HG03066 (cell line): ENCODE measurements at regions not wholly inside any gene's neighbourhood (a gene's known extent, or its start where the extent isn't known, plus 50 kb on each side); places are given as distances from the start of the nearest gene placed in this dataset.

Source experiments
- ATAC-seq: cut with Tn5 transposase; IDR thresholded peaks from one replicate; pipeline ENCODE4 v1.9.1; 2021; ENCODE audit warnings: low read depth; ENCODE audit not compliant: unreplicated experiment

- no peak for ATAC-seq
These were observed 302.1 kb downstream of the MAP2K6 start for GRCh38 chr17:69716556-69716955.

DNA sequence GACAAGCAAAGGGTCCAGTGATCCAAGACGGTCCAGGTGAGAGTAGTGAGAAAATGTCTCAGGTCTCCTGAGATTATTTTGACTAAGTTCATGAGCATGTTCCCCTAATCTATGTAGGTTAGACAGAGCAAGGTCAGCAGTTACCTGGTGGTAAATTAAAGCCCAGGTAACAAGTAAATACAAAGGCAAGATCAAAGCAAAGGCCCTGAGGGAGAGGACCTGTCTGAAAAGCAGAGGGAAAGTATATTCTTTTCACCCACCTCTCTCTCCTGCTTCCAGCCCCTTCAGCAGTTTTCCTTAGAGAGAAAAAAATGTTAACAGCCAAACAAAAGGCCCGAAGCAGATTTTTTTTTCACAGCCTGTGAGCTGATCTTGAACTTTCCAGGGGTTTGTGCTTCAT, 302.7 kb downstream of the MAP2K6 start:
- no peak for ATAC-seq

DNA sequence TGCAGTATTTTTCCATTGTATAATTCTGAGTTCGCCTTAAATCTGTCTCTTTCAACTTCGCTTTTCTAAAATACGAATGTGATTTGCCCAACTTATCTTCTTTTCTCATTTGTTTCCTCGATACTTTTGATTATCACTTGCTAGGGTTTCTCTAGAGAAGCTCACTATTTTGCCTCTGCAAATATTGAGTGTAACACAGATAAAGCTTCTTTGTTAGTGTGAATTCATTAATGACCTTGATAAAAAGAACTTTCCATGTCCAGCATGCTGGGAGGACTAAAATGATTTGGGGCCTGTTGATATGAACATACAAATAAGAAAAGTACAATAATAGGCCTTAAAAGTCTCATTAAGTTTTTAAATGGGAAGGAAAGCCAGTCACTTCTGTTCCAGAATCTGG, 303.3 kb downstream of the MAP2K6 start:
- no peak for ATAC-seq

DNA sequence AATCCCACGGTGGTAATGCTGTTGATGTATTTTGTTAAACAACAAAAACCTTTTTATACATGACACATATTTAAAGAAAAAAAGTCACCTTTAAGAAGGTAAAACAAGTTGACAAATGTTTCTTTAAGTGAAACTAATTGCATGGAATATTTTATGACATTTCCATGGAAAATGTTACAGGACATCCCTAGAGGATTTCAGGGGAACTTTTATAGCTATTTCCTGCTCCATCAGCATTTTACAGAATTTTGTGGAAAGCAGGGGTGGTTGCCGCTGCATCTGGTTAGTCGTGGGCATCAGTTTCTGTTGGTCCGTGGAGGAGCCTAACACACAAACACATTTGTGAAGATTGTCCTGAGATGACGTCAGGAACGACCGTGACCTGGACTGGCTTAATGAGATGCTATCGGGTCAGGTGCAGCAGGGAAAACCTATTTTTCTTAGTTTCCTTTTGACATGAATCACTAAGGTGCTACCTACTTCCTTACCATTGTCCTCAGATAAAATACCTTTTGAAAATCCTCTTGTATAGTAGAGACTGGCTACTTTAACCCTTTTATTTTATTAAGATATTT, 305.1 kb downstream of the MAP2K6 start:
- ATAC-seq: no peak

DNA sequence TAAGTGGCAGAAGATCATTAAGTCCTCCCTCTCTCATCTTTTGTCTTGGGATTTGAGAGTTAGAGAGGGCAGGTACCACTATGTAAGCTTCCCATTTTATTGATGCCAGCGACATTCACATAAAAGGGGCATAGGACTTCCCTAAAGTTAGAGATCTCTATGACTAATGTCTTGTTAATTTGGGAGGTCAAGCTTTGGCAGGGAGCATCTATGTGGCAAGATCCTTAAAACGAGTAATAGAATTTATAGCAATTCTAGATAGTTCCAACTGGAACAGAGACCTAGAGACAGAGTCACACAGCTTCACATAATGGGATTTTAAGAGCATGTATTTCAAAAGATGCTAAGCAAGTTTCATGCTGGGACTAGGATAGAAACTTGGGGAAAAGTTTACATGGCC, 308.0 kb downstream of the MAP2K6 start:
- no peak for ATAC-seq

- no peak for ATAC-seq
These were observed 308.8 kb downstream of the MAP2K6 start for GRCh38 chr17:69723316-69723715.

DNA sequence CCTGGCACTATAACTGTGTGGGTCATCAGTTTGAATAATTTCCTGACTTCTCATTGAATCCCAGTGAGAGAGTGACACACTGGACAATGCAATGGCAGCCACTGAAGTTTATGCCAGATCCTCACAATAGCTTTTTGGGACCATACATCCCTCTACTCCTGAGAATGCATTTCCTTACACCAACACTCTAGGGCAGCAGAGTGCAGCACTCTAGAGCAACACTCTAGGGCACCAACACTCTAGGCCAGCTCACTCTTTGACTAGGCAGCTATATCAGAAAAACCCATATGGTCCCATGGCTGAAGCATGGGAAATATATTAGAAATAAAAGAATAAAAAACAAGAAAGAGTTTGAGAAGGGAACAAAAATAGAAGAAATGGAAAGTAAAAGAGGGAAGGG, 309.2 kb downstream of the MAP2K6 start:
- no peak for ATAC-seq

GRCh38 chr17:69724238-69724637, 309.7 kb downstream of the MAP2K6 start:
- no peak for ATAC-seq

GRCh38 chr17:69725146-69725545, 310.6 kb downstream of the MAP2K6 start:
- ATAC-seq: no peak

- ATAC-seq: no peak
These were observed 314.3 kb downstream of the MAP2K6 start for GRCh38 chr17:69728816-69729215.

DNA sequence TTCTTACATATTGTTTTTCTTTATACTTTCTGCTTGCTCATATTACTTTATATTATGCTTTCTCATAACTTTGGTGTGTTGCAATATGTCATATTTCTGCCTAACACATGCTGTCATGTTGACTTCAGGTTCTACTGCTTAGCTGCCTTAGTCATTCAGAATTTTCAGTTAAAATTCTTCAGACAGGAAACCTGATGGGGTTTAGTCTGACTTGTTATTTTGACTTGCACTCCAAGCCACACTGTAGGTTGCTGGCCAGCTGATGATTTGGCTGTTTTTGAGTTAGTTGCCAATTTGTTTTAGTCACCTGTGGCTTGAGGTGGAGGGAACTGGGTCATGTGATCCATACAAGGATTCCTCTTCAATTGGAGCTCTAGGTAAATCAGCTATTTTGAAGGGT, 315.4 kb downstream of the MAP2K6 start:
- ATAC-seq: no peak

- ATAC-seq: no peak
These were observed 317.9 kb downstream of the MAP2K6 start for GRCh38 chr17:69732272-69732918.

DNA sequence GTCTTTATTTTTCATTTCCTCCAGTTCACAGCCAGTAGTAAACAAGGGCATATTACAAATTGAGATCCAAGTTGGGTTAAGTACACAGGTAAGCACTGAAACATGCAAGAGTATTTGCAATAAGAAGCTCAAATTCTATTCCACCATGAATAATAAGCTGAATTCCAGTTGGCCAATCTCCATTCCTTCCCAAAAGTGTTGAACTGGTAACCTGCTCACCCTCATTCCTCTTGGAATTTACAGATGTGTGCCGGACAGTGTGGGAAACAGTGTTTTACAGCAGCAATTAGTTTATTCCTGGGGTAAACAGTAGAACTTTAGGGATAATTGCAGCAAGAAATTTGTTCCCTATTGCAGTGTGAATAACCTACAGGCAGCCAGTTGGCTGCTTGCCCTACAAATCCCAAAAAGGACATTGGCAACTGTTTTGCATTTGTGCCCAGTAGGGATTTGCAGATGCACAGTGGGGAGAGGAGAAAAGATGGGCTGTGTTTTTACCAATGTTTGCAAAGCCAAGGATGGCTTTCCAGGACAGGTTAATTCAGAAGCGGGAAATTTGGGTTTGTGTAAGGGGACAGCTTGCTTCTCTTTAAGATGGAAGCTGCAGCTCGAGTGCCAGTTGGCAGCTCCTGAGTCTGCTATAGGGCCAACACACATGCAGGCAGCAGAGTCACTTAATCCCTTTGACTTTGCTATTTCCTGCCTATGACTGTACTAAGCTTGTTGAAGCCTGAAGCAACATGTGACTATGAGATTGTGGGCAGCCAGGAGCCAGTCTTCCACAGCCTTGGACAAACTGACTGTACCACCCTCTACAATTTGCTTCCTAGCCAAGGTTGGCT, 318.9 kb downstream of the MAP2K6 start:
- ATAC-seq: no peak

- no peak for ATAC-seq
These were observed 320.2 kb downstream of the MAP2K6 start for GRCh38 chr17:69734656-69735055.

DNA sequence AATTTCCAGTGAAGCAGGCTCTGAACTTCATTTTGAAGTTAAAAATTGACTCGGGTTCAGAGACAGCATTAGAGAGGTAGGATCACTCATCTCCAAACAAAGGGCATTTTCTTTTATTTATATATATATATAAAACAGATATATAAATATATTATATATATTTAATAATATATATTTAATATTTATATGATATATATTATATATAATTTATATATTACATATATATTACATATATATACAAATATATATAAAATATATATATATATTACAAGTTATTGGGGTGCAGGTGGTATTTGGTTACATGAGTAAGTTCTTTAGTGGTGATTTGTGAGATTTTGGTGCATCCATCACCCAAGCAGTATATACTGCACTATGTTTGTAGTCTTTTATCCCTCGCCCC, 320.8 kb downstream of the MAP2K6 start:
- no peak for ATAC-seq

DNA sequence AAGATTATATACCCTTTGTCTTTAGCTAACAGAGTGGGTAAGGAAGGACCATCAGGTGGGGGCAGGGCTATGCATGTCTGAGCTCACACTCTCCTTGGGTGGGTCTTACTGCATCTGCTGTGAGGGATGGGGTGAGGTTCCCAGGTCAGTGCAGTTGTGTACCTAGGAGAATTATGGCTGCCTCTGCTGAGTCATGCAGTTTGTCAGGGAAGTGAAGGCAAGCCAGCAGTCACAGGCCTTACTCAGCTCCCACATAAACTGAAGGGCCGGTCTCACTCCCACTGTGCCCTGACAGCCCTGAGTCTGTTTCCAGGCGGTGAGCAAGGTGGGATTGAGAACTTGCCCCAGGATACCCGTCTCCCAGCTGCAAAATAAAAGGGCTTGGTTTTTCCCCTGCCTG, 328.6 kb downstream of the MAP2K6 start:
- ATAC-seq: no peak

GRCh38 chr17:69744512-69745070, 330.1 kb downstream of the MAP2K6 start:
- ATAC-seq: no peak

DNA sequence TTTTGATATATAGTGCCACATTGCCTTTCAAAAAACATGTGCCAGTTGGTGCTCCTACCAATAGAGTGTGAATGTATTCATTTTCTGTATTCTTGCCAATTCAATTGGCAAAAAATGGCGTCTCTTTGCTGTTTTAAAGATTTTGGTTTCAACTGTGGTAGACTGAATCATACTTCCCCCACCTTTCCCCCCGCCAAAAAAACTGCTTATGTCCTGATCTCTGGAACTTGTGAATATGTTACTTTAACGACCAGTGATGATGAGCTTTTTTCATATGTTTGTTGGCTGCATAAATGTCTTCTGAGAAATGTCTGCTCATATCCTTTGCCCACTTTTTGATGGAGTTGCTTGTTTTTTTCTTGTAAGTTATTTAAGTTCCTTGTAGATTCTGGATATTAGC, 325.1 kb upstream of the KCNJ16 start:
- ATAC-seq: no peak

- ATAC-seq: no peak
These were observed 317.2 kb upstream of the KCNJ16 start for GRCh38 chr17:69757688-69758430.

- no peak for ATAC-seq
These were observed 314.5 kb upstream of the KCNJ16 start for GRCh38 chr17:69760562-69760961.

DNA sequence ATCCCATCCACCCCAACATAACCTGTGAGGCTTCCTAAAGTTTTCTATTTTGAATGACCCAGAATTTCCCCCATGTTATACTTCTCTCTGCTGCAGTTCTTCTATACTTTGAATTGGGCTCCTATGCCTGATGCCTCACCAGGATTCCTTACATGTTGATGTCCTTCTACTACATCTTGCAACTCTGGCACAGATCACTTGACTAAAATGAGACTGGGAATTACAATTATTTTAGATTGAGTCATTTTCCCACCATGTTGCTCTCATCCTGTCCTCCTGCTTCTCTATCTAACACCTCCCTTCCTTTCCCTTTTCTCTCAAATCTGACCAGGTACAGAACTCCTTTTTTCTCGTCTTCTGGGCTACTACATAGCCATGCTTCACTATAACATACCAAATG, 314.0 kb upstream of the KCNJ16 start:
- no peak for ATAC-seq
